HT-29 (cell line): ENCODE measurements at regions not wholly inside any gene's neighbourhood (a gene's known extent, or its start where the extent isn't known, plus 50 kb on each side); places are given as distances from the start of the nearest gene placed in this dataset.

ENCODE experiments used
- DNase-seq: peaks from one replicate; pipeline ENCODE4 v3.0.0-alpha.2; 2015; ENCODE audit warnings: low spot score

DNA sequence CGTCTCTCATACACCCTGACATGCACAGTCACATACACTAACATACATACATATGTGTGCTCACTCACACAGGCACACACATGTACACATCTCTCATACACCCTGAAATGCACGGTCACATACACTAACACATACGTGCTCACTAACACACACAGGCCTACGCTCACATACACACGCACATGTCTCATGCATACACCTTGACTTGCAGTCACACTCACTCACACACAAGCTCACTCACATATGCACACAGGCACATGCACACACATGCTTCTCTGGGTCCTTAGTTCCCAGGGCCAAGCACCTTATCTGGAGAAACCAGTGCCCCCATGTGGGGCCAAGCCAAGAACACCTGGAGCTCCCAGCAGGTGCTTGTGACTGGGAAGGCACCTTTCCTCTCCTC lies 240.3 kb downstream of the RBFOX3 start:
- no peak for DNase-seq

DNA sequence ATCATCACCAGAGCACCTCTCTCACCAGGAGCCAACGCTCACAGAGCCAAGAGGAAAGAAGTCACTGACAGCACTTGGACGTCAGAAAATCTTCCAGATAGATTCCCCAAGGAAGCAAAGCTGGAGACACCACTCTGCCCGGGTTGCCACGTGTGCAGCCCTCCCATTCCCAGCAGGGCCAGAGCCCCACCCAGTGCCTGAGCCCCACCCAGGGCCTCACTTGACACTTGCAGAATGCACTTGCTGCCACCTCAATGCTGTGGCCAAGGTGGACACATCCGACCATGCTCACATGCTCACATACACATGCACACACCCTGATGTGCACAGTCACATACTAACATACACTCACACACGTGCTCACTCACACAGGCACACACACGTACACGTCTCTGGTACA lies 240.7 kb downstream of the RBFOX3 start:
- no peak for DNase-seq

DNA sequence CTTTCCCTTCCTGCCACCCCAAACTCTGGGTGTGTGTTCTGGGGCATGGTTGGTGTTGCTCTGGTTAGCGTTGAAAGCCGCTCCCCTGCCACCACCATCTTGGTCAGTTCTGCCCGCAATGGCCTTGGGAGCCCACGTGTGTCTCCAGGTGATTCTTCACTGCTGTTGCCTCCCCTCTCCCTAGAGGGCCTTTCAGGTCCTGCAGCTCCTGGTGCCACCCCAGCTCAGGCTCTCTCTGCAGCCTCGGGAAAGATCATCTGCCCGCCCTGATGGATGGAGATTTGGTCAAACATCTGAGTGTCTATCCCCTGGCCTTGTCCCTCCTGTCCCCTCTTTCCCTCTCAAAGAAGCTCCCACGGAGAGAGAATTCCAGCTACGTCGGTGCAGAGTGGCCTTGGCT lies 241.3 kb downstream of the RBFOX3 start:
- DNase-seq = no peak

DNA sequence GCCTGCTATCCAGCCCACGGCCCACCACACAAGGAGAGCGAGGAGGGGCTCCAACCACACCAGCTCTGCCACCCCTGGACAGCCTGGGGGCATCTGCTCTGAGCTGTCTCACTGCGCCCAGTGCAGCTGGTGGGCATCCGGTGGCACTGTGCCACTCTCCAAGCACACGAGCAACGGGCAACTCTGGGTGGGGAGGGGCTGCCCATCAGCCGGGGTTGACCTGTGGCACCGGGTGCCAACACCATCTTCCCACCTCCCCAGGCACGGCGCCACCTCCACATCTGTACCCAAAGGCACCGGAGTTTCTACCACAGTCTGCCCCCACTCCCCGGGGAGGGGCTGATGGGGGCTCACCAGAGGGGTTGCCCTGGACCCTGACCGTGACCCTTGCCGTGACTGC lies 241.8 kb downstream of the RBFOX3 start:
- DNase-seq = no peak

DNA sequence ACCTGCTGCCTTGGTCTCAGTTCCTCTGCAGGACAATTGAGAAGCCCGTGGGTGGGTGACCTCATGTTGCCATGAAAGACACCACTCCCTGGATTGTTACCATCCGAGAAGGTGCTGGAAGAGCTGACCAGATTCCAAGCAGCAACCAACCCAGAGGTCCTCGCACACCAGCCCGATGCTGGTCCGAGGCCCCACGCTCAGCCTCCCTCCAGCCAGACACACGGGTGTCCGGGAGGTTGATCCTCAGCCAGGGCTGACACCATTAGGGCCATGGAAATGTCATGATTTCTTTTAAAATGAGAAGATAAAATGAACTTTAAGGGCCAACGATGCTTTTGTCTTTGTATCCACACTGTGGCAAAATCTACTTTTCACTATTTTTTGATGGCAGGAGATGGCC lies 242.3 kb downstream of the RBFOX3 start:
- no peak for DNase-seq

DNA sequence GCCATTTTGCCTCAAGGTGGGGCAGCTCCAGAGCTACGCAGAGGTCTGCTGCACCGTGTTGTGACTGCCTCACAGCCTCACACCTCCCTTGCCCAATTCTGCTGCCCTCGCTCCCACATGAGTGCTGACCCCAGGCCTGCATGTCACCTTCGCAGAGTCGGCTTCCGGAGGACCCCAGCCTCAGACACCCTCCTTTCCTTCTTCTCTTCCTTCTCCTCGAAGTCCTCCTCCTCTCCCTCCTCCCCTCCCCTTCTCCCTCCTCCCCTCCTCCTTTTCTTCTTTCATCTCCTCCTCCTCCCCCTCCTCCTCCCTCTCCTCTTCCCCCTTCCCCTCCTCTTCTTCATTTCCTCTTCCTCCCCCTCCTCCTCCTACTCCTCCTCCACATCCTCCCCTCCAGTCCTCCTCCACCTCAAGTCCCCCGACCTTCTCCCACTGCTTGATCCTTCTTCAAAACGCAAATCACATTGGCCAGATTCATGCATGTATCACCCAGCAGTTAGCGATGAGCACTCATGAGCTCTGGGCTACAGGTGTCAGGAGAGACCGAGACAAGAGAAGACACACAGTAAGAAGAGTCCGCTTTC lies 243.8 kb downstream of the RBFOX3 start:
- no peak for DNase-seq

DNA sequence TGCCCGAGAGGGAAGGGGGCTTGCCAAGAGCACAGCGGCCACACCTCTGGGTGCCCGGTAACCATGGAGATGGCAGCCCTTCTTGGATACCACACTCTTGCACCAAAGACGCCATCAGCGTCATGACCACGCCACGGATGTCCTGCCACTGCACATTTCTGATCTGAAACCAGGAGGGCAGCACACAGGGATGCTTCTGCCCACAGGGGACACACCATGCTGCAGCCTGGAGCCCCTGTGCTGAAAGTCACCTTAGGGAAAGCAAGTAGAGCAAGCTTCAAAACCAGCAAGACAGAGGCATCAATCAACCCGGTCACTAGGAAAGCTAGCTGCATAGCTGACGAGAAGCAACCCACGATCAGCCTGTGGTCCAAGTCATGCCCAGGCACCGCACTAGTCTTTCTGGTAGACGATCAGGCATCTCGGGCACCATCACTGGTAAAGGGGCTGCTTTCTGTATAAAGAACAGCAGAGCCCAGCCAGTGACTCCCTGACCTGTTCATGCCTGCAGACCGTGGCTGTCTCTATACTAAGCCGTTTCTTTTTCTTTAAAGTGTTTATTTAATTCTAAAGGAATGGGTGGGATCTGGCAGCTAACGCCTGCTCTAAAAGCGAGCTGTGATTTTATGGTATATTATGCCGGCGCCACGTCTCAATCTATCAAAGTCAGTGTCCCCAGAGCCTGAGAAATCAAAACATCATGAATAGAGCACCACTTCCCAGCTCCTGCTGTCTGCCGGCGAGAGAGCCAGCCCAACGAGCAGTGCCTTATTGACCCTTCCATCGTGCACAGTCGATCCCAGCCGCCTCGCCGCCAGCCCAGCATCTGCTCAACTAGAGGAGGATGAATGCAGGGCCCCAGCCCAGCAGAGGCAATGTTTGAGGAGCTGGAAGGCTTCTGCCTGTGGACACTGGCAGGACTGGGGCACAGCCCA lies 244.7 kb downstream of the RBFOX3 start:
- no peak for DNase-seq

DNA sequence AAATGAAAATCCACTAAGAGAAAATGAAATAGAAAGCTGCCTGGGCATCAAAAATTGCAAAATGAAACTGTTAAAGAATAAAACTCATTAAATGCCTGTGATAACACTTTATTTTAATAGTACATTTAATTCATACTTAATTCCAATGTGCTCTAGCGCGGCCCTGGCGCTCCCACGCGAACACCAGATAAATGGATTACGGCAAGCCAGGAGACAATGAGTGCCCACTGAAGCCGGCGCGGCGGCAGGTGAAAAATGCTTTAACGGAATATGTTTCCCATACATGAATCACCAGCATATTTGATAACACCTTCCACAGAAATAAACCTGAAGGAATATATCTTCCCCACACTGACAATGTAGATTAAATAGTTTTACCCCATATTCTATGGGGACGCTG lies 245.5 kb downstream of the RBFOX3 start:
- no peak for DNase-seq

DNA sequence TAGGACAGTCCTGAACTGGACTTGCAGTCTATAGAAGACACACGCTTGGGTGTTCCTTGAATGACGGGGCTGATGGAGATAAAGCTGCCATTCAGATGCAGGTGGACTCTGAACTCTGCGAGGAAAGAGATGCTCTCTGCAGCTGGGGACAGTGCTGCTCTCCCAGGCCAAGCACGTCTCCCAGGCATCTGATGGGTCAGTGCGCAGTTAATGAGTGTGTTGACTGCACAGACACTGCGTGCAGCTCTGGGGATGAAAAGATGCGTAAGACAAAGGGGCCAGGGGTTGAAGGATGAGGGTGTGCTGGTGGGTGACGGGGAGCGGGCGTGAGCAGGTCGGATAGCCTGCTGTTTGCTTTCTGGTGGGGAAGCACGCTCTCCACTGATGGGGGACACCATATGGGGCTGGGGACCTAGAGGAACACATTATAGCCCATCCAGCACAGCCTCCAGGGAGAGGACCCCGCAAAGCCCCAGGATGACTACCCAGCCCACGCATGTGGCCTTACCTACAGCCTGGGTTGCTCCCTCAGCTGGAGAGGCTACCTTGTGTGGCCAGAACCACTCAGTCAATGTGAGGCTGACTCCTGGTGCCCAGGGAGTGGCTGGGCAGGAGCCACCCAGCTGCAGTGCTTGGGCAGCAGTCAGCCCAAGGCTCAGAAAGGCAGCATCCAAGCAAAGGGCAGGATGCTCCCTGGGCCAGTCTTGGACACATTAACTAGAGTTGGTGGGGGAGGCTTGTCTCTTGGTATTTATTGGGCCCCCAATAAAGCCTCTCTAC lies 246.3 kb downstream of the RBFOX3 start:
- no peak for DNase-seq

DNA sequence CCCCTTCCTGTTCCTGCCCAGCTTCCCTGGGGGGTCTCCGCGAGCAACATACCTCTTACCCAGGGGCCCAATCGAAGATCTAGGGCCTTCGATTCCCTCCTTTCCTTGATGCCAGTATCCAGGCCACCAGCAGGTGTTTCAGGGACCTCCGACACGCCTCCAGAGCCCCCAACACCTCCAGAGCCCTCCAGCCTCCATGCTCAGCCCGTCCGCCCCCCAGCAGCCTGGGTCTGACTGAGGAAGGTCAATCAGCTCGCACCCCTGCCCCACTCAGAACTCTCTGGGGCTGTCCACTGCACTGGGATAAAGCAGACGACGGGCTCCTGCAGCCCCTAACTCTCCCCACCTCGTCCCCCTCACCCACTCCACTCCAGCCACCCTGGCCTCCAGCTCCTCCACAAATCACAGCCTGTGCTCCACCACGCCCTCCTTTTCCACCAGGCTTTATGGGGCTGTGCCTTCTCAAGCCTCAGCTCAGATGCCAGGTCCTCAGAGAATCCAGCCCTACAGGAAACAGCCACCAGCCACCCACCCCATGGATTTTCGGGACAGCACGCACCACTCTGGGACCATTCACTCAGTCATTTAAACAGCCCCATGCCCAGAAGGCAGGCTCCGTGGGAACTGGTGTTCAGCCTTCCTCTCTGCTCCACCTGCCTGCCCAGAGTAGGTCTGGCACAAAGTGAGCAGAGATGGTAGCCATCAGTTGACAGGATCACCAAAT lies 247.1 kb downstream of the RBFOX3 start:
- DNase-seq = no peak

DNA sequence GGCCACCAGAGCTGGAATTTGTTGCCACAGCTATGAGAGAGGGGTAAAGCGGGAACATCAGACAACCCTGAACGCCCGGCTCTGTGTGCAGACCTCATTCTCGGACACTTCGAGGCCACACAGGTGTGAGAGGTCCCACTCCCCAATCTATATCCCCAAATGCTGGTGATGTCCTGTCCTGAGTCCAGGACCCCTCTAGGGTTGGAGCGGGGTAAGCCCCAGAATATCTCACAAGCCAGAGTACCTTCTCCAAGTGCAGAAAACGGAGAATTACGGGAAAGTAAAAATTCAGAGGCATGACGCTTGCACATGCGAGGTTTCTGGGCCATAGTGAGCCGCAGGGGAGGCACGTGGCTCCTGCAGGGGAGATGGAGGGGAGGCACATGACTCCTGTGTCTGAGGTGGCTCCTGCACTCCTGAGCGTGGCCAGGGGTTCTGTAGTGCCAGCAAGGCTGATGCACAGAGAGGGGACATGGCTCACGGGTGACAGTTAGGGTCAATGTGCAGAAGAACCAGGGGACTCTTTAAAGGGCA lies 248.0 kb downstream of the RBFOX3 start:
- no peak for DNase-seq

DNA sequence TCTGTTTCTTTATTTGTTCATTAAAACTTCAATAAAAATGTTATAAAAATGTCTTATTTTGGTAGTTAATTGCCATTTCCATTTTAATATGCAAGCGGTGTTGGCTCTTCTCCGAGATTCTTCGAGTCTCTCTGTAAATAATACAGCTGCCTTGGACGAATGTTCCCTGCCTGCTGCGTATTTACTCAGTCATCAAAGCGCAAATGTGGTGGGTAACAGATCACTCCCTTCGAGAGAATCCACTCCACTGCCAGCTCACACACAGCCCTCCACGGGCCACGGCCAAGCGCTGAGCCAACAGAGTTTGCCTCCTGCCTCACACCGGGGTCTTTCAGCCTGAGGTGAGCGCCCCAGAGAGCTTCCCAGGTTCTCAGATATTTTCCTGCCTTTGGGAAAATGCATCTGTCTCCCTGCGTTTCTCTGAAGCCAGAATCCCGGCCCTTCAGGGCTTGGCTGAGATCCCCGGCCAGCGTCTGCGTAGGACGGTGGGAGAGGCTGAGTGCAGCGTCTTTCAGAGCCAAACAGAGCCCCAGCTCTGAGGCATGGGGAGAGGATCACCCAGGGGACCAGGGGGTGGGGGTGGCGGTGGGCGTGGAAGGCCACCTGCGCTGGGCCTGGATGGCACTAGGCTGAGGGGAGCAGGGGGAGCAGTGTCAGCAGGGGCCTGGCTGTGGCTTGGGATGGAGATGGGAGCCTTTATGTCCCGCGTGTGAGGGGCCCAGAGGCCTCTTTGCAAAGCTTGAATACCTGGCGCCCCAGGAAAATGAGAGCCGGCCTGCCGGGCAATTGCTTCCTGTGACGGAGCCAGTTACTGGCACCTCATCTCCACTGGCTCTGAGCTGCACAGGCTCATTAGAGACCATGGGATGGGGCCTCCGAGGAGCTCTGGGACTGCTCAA lies 248.7 kb downstream of the RBFOX3 start:
- no peak for DNase-seq

DNA sequence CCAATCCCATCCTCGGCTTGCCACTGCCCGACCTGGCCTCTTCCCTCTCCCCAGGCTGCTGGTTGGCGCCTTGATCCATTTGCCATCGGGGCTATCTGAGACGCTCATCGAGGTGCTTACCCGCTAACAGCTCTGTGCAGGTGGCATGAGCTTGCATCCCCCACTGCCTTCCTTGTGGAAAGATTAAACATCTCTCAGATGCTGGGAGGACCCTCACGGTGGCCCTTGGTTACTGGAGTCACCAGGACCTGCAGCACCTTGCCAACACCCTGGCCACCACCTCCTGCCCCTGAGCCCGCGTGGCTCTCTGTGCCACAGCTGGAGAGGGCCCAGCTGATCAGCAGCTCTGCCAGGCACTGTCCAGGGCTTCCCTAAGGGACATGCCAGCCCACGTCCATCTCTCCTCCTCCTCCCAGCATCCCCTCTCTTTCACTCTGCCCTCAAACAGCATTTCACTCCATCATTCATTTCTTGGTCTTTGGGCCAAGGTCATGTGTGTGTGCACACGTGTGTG lies 249.6 kb downstream of the RBFOX3 start:
- no peak for DNase-seq

DNA sequence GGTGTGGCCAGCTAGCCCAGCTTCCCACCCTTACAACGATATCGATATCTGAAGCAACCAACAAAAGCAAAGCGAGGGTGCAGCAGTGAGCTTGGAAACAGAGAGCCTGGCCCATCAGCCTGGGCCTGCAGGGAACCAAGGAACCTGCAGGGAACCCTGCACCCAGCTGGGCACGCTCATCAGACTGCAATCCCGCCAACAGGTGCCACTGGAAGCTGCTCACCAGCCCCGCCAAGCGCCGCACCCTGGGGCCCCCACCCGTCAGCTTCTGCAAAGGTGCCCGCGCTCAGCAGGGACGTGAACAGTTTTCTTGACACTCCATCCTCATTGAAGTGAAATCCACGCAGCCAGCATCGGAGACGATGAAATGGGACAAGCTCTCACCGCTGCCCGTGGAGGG lies 250.7 kb downstream of the RBFOX3 start:
- no peak for DNase-seq

DNA sequence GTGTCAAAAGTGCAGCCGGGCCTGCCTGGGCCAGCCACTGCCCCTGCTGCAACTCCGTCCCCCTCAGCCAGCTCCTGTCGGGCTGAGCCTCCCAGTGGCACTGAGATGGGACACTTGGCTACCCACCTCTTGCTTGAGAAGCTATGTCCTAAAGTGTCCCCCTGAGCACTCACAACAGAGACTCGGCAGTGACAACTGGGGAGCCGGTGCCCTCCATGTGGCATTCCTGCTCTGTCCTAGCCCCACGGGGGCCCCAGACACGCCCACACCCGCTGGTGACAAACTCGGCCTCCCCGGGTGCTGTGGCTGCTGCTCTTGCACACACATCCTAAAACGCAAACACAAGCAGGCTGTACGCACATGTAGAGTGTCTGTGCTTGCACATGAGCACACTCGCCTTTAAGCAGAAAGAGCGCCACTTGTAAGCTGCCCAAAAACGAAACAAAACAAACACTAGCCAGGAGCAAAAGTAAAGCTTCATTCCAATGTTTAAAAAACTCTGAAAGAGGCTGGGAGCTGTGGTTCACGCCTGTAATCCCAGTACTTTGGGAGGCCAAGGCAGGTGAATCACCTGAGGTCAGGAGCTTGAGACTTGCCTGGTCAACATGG lies 253.9 kb downstream of the RBFOX3 start:
- no peak for DNase-seq

DNA sequence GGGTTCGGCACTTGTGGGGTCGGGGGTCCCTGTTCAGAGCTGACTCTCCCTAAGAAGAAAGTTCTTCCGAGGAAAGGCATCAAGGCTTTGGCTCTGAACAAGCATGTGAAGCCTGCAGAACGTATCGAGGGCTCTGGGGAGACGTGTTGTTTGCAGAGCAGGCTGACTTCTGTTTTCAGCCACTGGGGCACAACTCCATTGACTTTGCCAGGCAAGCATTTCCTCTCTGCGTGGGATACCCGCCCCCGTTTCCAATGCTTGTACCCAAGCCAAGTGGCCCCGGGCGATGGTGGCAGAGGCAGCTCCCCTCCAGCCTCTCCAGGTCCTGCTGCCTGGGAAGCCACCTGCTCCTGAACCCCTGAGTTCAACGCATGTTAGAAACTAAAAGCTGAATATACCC lies 255.7 kb downstream of the RBFOX3 start:
- no peak for DNase-seq

DNA sequence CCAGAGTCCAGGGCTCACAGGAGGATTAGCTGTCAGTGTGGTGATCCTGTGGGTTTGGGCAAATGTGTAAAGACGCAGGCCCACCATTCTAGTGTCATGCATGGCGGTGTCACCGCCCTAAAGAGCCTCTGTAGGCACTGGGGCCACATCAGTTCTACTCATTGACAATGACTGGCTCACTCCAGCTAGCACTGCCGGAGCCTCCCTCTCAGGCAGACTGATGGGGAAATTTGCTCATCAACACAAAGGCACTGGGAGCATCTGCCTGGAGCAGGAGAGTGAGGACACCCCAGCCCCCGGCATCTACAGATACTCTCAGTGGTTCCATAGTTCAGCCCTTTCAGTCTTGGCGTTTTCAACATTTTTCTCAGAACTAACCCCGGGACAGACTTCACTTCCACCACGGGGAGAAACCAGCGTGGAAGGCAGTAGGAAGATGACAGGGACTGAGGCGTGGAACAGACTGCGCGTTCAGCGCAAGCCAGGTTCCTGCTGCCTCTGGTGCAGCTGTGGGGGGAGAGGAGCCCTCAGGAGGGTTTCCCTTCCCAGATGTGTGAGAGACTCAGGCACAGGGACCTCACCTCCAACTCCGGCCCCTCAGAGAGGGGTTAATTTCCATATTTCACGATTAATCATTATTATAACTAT lies 256.6 kb downstream of the RBFOX3 start:
- DNase-seq = no peak

DNA sequence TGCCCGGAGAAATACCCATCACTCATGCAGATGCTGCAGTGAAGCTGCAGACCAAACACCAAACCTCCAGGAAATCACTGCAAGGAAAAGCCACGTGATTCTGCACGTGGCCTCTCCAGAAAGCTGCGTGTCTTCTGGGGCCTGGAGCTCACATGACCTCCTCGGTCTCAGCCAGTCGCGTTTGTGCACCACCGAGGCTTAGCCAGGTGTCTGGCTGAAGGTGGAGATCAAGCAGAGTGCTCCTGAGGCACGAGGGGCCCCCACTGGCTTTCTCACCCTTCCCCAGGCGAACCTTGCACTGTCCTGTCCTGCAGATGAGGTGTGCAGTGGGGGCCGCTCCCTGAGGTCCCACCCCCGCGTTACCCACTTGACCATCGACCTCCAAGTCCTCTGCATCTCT lies 257.3 kb downstream of the RBFOX3 start:
- DNase-seq = no peak

DNA sequence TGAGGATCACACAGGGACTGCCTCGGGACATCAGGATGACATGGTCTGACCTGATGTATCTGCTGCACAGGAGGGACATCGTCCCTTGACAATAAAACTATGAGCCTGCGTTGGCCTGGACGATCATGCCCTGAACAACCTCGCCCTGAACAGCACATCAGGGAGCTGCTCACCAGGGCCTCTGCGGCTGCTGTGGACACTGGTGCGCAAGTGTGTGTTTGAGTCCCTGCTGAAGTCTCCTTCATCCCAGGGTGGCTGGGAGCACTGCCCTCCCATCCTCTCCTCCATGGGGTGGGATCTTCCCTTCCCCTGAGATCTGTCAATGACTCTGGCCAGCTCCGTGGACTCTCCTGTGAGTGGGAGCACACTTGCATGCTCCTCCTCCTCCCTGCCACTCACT lies 257.8 kb downstream of the RBFOX3 start:
- DNase-seq = no peak
